ENCODE measurements at regions not wholly inside any gene's neighbourhood (a gene's known extent, or its start where the extent isn't known, plus 50 kb on each side); places are given as distances from the start of the nearest gene placed in this dataset.

DNA sequence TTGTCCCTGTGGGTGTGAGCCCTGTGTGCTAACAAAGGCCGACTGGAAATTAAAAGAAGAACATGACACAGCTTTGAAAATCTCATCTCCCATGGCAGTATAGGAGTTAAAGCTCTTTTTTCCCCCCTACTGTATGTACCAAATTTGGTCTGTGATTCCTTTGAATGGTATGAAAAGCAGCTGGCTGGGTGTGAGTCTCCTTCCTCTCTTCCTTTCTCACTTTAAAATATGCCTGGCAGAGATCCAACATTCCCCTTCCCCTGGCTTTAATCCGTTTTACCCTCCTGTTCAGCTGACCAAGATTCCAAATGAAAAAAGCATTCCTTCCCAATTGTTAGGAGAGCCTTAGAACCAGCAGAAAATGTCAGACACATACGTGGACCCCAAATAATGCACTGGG, 225.0 kb upstream of the CELF2 start:
- no peak for TF ChIP-seq POLR2A (IDR thresholded peaks at IDR 0.05)
- TF ChIP-seq, protein P1, sequence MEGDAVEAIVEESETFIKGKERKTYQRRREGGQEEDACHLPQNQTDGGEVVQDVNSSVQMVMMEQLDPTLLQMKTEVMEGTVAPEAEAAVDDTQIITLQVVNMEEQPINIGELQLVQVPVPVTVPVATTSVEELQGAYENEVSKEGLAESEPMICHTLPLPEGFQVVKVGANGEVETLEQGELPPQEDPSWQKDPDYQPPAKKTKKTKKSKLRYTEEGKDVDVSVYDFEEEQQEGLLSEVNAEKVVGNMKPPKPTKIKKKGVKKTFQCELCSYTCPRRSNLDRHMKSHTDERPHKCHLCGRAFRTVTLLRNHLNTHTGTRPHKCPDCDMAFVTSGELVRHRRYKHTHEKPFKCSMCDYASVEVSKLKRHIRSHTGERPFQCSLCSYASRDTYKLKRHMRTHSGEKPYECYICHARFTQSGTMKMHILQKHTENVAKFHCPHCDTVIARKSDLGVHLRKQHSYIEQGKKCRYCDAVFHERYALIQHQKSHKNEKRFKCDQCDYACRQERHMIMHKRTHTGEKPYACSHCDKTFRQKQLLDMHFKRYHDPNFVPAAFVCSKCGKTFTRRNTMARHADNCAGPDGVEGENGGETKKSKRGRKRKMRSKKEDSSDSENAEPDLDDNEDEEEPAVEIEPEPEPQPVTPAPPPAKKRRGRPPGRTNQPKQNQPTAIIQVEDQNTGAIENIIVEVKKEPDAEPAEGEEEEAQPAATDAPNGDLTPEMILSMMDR (IDR thresholded peaks at IDR 0.05) = no peak

Data from esophagus squamous epithelium (tissue), 4 donors.